B cell (primary cell): ENCODE measurements at regions not wholly inside any gene's neighbourhood (a gene's known extent, or its start where the extent isn't known, plus 50 kb on each side); places are given as distances from the start of the nearest gene placed in this dataset.

ENCODE experiments used
- EZH2 ChIP-seq: IDR thresholded peaks from 2 replicates; pipeline ENCODE4 v1.6.1; 2012; ENCODE audit warnings: borderline replicate concordance, low read depth, mild to moderate bottlenecking, moderate library complexity, low read length; ENCODE audit not compliant: insufficient read depth, poor library complexity, severe bottlenecking
- TF ChIP-seq, protein P1 (sequence below): fragments of 200-600 bp; IDR thresholded peaks from one replicate; pipeline ENCODE4 v1.8.0; 2022; ENCODE audit warnings: antibody characterized with exemption, mild to moderate bottlenecking

GRCh38 chr2:237259201-237259600, 154.8 kb downstream of the COL6A3 start:
- TF ChIP-seq, protein P1, sequence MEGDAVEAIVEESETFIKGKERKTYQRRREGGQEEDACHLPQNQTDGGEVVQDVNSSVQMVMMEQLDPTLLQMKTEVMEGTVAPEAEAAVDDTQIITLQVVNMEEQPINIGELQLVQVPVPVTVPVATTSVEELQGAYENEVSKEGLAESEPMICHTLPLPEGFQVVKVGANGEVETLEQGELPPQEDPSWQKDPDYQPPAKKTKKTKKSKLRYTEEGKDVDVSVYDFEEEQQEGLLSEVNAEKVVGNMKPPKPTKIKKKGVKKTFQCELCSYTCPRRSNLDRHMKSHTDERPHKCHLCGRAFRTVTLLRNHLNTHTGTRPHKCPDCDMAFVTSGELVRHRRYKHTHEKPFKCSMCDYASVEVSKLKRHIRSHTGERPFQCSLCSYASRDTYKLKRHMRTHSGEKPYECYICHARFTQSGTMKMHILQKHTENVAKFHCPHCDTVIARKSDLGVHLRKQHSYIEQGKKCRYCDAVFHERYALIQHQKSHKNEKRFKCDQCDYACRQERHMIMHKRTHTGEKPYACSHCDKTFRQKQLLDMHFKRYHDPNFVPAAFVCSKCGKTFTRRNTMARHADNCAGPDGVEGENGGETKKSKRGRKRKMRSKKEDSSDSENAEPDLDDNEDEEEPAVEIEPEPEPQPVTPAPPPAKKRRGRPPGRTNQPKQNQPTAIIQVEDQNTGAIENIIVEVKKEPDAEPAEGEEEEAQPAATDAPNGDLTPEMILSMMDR, result no peak
- TF ChIP-seq EZH2, result no peak
